GM21528 (cell line): ENCODE measurements at regions not wholly inside any gene's neighbourhood (a gene's known extent, or its start where the extent isn't known, plus 50 kb on each side); places are given as distances from the start of the nearest gene placed in this dataset.
"Not testable (repeated sequence)": the region's sequence is repeated elsewhere in the genome, so short reads cannot be mapped to it uniquely, and the experiment has no call there.

Experiments used
- ATAC-seq: cut with Tn5 transposase; IDR thresholded peaks from one replicate; pipeline ENCODE4 v1.9.1; 2021; ENCODE audit warnings: mild to moderate bottlenecking, moderate library complexity; ENCODE audit not compliant: unreplicated experiment, low FRiP score

GRCh38 chr1:88296227-88296626, 387.8 kb upstream of the PKN2 start:
- ATAC-seq: no peak

- ATAC-seq: no peak
These were observed 387.4 kb upstream of the PKN2 start for GRCh38 chr1:88296642-88297041.

DNA sequence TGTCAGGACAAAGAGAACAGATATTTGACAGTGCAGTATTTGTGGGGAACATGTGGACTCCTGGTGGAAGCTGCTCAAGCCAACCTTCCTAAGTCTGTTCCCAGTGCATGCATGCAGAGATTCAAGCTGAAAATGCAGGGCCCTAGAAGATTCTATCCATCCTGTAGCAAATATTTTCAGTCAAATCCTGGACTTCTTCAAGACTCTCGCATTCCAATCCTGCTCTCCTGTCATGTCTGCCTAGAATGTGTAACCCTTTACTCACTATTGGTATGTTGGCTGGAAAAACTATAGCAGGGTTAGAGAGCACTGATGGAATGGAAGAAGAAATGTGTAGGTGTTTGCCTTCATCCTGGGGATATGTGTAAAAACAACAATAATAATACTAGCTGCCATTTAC, 385.6 kb upstream of the PKN2 start:
- ATAC-seq: no peak

DNA sequence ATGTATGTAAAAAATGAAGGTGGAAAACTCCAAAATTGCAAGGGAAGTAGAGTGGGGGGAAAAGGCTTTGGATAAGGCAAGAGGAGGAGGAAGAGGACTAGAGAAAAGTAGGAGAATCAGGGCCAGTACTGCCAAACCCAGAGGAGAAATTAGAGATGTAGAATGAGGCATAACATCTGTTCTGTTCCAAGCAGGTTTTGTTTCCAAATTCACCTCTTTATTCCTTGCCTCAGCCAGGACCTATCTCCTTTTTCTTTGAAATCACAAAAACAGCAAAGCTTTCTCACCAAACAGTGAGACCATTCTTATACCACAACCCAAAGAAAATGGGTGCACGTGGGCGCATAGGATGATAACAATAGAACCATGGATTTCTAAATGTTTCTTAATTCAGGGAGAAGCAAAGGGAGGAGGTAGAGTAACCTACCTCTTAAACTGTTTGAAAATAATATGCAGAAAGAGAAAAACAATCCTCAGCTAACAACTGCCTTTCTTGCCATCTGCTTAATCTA, 383.3 kb upstream of the PKN2 start:
- no peak for ATAC-seq

GRCh38 chr1:88302843-88303486, 381.1 kb upstream of the PKN2 start:
- ATAC-seq: no peak

DNA sequence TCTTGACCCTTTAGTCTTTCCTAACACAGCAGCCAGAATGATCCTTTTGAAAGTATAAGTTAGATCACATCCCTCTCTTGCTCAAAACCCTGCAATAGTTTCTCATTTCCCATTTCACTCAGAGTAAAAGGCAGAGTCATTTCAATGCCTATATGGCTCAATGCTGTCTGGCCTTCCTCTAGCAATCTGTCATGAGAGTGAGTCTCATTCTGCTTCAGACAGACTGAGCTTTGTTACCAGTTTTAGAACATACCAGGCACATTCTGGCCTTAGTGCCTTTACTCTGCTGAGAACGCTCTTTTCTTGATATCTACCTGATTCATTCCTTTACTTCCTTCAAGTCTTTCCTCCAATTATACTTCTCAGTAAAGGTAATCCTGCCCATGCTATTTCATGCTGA, 372.8 kb upstream of the PKN2 start:
- ATAC-seq: no peak

- ATAC-seq: no peak
These were observed 372.2 kb upstream of the PKN2 start for GRCh38 chr1:88311907-88312306.

GRCh38 chr1:88317396-88317795, 366.7 kb upstream of the PKN2 start:
- no peak for ATAC-seq

DNA sequence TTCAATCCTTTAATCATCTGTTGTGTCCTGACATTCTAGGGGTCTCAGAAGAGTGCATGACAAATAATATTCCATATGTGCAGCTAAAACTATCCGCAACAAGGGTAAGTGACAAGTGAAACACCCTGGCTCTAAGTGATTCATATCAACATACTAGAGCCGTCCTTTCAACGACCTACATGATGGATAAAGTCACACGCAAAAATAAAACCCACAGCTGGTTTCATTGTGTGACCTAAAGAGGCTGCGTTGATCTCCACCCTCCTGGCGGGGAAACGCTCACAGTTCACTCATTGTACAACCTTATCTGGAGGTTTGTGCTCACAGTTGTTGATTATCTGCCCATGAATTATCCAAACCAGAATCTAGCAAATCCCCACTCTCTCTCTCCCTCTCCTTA, 365.3 kb upstream of the PKN2 start:
- no peak for ATAC-seq

- ATAC-seq: no peak
These were observed 363.8 kb upstream of the PKN2 start for GRCh38 chr1:88320291-88320690.

- no peak for ATAC-seq
These were observed 362.4 kb upstream of the PKN2 start for GRCh38 chr1:88321706-88322105.

- ATAC-seq: no peak
These were observed 359.2 kb upstream of the PKN2 start for GRCh38 chr1:88324899-88325298.

GRCh38 chr1:88327391-88328267, 356.4 kb upstream of the PKN2 start:
- ATAC-seq: no peak

DNA sequence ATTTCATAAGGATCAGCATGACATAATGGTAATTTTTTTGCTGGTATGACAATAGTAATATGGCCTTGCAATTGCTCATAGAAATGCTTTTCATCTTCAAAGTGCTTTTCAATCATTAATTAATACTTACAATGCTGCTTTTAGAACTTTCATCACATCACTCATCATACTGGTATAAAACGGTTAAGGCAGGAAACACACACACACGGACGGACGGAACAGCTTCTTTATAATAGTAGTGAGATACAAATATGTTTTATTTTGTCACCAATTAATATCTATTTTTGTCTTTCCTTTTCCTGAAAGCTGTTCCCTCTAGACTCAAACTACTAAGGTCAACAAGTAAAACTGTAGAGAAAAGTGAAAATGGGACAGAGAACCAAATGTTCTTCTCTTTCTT, 353.9 kb upstream of the PKN2 start:
- ATAC-seq: no peak

GRCh38 chr1:88333086-88333695, 350.9 kb upstream of the PKN2 start:
- ATAC-seq: no peak

DNA sequence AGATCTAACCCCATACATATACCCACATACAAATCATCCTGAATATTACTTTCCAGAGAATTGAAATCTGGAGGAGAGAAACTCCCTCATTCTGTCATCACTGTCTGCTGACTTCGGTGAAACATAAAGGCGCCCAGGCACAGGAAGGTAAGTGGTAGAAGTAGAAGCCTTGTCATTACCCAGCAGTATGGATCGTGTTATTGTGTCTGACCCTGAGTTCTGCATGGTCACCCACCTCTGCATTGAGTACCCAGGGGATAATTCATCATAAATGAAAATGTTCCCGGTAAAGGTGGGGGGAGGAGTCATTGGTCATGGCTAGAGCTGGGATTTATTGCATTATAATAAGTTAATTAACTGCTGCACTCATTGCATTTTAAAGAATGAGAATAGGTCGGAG, 342.6 kb upstream of the PKN2 start:
- no peak for ATAC-seq

- not testable (repeated sequence) for ATAC-seq
These were observed 342.0 kb upstream of the PKN2 start for GRCh38 chr1:88342081-88342480.

GRCh38 chr1:88350648-88351047, 333.4 kb upstream of the PKN2 start:
- no peak for ATAC-seq

- ATAC-seq: no peak
These were observed 332.1 kb upstream of the PKN2 start for GRCh38 chr1:88351960-88352359.

DNA sequence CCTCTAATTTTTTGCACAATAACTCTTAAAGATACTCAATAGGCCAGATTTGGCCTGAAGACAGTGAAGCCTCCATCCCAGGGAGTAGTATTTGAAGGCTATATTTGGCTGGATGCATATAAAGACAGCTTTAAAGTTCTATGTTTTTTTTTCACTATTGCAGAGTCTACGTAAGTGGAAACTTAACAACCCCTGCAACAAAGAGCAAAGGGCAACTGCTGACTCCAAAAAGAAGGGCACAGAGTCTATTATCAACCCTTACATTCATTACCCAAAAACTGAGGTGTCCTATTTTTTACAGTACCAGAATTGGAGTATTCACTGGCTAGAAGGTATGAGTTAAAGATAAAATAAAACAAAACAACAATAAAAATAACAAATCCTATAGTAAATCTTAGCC, 329.8 kb upstream of the PKN2 start:
- no peak for ATAC-seq

- no peak for ATAC-seq
These were observed 326.3 kb upstream of the PKN2 start for GRCh38 chr1:88357729-88358128.
